Left ventricle myocardium superior (tissue), 1 donor: ENCODE measurements at regions not wholly inside any gene's neighbourhood (a gene's known extent, or its start where the extent isn't known, plus 50 kb on each side); places are given as distances from the start of the nearest gene placed in this dataset.

ENCODE experiments used
- ATAC-seq: fragments of 200-7000 bp; cut with Tn5 transposase; one replicate; pipeline ENCODE4 v1.9.1; 2020; ENCODE audit warnings: mild to moderate bottlenecking, moderate library complexity
- DNase-seq: peaks from one replicate; pipeline ENCODE4 v3.0.0-alpha.2; 2020
- intact Hi-C: fragments of 100-400 bp; cut with micrococcal nuclease; formaldehyde crosslinking; loops from one replicate; pipeline ENCODE4 v1.11.0; 2022
- donor health status: DM: no; HTN: yes; CAD: no; lungs with severe emphysema.

DNA sequence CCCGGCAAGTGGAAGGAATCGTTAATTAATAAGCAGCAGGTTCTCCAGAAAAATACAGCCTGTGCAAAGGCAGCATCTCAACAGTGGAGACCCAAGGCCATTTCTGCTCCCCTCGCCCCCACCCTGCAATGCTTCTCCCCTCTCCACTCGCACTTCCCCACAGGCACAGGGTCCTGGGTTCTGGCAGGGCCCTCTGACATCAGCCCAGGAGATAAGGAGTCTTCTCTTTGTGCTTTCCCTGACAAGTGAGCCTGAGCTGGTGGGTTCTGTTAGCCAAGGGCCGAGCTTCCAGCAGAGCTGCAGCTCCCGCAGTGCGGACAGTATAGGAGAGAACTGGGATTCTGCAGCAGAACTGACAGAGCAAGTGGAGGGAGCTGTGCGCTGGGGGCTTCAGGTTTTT, 257.5 kb downstream of the NSG2 start:
- ATAC-seq (no peak), DNase-seq (no peak)
- intact Hi-C loops: no loop called here

DNA sequence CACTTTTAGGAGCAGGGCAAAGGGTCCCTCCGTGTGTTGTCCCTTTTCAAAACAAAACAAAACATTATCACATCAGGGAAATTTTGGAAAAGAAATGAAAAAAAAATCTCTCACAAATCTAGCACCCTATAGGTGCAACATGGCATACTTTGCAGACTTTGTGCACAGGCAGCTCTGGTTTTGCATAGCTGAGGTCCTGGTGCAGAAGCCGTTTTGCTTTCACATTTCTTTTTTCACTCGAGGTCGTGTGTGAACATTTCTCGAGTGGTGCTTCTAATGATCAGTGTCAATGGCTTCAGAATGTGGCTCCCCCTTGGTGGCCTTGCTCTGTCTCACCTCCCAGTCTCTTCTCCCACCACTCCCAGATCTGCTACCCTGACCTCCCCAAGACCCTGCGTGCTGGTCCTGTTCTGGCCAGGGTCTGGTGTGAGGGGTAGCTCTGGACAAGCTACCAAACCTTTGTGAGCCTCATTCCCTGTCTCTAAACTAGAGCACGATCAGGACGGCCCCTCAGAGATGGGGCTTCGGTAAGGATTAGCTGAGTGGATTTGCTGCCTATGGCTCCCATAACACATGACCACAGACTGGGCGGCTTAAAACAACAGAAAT, 258.0 kb downstream of the NSG2 start:
- no peak for ATAC-seq
- intact Hi-C loops: no loop called here
- DNase-seq: no peak

DNA sequence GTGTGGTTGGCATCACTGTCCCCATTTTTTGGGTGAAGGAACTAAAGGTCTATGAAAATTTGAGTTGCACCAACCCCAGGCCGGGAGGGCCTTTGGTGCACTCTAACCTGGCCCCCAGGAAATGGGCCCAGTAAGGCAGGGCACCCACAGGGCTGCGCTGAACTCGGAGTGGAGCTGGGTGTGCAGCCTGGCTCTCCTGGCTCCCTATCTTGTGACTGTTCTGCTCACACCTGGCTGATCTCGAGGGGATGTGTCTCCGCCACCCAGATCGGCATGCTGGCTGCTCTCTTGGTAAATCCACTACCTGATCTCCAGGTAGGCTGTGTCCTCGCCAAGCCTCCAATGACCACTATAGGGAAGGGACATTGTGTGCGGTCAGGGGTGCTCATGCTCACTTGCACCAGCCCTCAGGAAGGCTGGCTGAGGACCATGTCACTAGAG, 259.8 kb downstream of the NSG2 start:
- intact Hi-C loops: no loop called here
- ATAC-seq (no peak), DNase-seq (no peak)

DNA sequence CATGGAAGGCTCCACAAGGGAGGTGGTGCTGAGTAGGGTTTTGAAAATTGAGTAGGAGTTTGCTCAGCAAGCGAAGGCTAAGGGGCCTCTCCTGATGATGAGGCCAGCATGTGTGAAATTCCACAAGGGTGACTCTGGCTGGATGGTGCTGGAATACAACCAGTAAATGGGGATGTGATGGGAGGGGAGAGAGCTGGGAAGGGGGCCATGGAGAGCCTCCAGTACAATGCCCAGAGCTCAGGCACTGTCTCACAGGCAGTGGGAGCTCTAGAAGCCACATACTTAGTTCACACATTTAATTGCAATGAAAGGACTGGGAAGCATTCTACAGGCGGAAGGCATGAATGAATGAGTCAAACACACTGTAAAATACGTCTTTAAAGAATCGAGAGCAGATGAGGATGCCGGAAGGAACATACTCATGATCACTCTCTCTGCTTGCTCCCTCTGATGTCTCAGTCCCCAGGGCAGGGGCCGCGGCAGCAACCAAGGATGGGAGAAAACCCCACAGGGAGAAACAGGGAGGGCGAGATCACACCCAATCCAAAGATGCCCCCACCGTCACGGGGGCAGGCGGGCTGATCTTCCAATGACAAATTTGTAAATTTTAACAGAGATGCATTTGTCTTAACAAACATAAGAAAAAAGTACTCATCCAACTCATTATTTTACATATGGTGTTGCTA, 261.0 kb downstream of the NSG2 start:
- ATAC-seq (no peak), DNase-seq (no peak)
- intact Hi-C loops: no loop called here

DNA sequence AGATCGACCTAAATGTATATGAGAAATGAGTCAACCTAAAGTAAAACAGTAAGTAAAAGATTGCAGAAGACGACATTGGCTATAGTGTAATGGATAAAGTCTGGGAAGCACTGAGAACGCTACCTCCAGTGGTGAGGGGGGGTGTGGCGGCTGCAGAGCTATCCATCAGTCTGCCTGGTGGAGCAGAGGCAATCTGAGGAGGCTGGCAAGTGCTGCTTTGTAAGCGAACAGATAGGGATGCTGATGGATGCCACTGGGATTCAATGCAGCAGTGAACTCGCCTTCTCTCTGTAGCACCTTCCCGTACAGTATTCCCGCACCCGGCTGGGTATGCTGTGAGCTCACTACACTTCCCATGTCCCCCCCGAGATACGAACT, 261.5 kb downstream of the NSG2 start:
- DNase-seq: no peak
- ATAC-seq: no peak
- intact Hi-C loops: no loop called here

GRCh38 chr5:174307656-174308271, 262.3 kb downstream of the NSG2 start:
- no peak for ATAC-seq
- intact Hi-C loops: no loop called here
- DNase-seq: no peak

GRCh38 chr5:174309131-174309795, 263.8 kb downstream of the NSG2 start:
- DNase-seq: no peak
- intact Hi-C loops: no loop called here
- no peak for ATAC-seq

- no peak for ATAC-seq
- intact Hi-C loops: loop anchor here (10.0 kb wide), 1 partner anchor 695 kb away; the partner anchor contains the start of gene BOD1
- DNase-seq: no peak
Measured at GRCh38 chr5:174310243-174310642, 264.7 kb downstream of the NSG2 start.

GRCh38 chr5:174310706-174311105, 265.2 kb downstream of the NSG2 start:
- intact Hi-C loops: loop anchor here (10.0 kb wide), 1 partner anchor 696 kb away; the partner anchor contains the start of gene BOD1
- DNase-seq (no peak), ATAC-seq (no peak)

DNA sequence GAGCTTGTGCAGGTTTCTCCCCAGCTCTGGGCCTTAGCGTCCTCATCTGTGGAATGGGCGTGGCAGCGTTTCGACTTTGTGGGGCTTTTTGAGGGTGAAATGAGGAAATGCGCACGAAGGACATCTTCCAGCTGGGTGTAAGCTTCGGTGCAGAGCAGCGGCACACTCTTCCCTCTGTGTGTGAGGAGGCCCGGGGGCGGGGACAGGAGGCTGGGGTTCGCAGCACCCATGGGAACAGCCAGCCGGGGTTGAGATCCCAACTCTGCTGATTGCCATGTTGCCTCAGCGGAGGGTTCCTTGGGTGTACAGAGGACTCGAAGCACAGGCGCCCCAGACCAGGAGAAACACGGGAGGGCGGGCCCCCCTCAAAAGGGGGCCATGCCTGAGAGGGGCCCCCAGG, 265.6 kb downstream of the NSG2 start:
- intact Hi-C loops: loop anchor here (10.0 kb wide), 1 partner anchor 696 kb away; the partner anchor contains the start of gene BOD1
- DNase-seq: no peak
- ATAC-seq: no peak

DNA sequence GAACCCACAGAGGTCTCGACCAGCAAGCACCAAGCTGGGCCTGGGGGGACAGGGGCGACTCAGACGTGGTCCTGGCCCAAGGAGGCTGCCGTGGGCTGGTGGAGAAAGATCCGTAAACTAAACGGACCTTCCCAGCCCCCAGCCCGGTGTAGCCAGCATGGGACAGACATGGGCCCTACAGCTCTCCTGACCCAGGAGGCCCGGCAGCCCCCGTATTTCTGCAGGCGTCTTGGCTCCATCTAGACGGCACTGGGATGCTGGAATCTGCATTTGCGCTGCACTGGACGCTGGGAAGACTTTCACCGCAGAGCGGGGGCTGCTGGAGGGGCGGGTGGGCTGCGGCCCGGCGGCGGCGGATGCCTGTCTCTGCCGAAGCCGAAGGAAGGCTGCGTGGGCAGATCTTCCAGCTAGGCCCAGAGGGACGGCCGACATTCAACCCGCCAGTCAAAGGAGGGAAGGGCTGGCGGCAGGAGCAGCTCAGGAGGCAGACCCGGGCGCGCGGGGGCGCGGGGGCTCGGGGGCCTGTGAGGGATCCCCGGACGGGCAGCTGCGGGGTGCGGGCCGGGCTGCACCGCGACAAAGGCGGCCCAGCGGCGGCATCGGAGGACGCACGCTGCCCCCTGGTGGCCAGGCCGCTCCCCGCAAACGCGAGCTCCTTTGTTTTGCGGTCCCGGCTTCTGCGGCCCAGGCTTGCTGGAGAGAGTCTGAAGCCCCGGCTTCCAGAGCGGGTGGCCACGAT, 266.2 kb downstream of the NSG2 start:
- intact Hi-C loops: loop anchor here (10.0 kb wide), 1 partner anchor 697 kb away; the partner anchor contains the start of gene BOD1
- ATAC-seq: peak; percentile 87
- DNase-seq: peak; percentile 86

- DNase-seq: no peak
- no peak for ATAC-seq
- intact Hi-C loops: loop anchor here (10.0 kb wide), 1 partner anchor 697 kb away; the partner anchor contains the start of gene BOD1
Measured at GRCh38 chr5:174312270-174312617, 266.7 kb downstream of the NSG2 start.

GRCh38 chr5:174312641-174313040, 267.1 kb downstream of the NSG2 start:
- ATAC-seq (no peak), DNase-seq (no peak)
- intact Hi-C loops: loop anchor here (10.0 kb wide), 1 partner anchor 698 kb away; the partner anchor contains the start of gene BOD1

- ATAC-seq (no peak), DNase-seq (no peak)
- intact Hi-C loops: loop anchor here (10.0 kb wide), 1 partner anchor 699 kb away; the partner anchor contains the start of gene BOD1
Measured at GRCh38 chr5:174313615-174314014, 268.1 kb downstream of the NSG2 start.

DNA sequence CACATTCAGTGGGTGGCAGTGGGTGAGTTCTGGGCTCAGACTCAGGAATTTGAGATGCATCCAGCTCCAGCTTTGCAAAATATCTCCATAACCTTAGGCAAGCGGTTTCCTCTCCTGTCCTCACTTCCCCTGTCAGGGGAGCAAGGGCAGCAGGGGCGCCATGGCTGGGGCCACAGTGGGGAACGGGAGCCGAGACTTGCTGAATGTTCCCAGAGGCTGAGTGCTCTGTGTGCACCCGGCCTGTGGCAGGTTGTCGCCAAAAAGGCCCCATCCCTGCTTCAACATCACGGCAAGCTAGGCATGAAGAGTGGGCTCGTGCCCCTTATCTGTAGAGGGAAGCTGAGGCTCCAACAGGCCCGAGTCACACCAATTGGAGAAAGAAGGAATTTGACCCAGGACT, 268.8 kb downstream of the NSG2 start:
- DNase-seq: no peak
- no peak for ATAC-seq
- intact Hi-C loops: loop anchor here (10.0 kb wide), 1 partner anchor 699 kb away; the partner anchor contains the start of gene BOD1

DNA sequence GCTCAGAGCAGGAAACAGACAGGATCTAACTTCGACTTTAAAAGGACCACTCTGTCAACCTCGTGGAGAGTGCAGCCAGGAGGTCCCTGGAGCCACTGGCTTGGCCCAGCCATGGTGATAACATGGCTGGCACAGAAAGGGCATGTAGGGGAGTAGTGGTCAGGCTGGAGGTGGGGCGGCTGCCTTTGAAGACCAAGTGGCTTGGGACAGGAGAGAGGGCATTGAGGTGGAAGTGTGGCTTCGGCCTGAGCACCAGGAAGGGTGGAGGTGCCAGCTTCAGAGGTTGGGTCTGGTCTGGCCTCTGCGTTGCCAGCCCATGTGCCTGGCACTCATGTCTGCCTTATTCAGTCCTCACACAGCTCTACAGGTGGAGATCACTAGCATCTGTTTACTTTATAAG, 270.0 kb downstream of the NSG2 start:
- intact Hi-C loops: loop anchor here (5.0 to 10.0 kb wide), 2 partner anchors 268 to 701 kb away; partner anchors contain the start of genes BOD1 and NSG2
- DNase-seq (no peak), ATAC-seq (no peak)

- ATAC-seq (no peak), DNase-seq (no peak)
- intact Hi-C loops: loop anchor here (5.0 to 10.0 kb wide), 2 partner anchors 269 to 701 kb away; partner anchors contain the start of genes BOD1 and NSG2
Measured at GRCh38 chr5:174315871-174316270, 270.4 kb downstream of the NSG2 start.

DNA sequence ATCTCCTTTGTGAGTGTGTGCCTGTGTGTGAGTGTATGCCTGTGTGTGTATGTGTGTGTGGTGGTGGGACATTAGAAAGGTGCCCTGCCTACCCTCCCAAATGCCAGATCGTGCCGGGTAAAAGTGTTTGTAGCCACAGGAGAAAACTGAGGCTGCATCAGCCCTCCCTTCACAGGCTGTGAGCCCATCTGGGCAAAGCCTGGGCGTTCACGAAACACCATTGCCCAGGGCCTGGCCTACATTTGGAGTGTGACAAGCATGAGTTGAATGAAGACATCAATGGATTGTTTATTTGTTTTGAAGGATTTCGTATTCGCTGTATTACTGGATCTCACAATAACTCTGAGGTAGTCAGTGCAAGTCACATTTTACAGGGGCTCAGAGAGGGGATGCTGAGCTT, 270.8 kb downstream of the NSG2 start:
- intact Hi-C loops: loop anchor here (5.0 to 10.0 kb wide), 2 partner anchors 269 to 702 kb away; partner anchors contain the start of genes BOD1 and NSG2
- no peak for DNase-seq

More for the DNA sequence above, 270.8 kb downstream of the NSG2 start:
- no peak for ATAC-seq
